ENCODE measurements at regions not wholly inside any gene's neighbourhood (a gene's known extent, or its start where the extent isn't known, plus 50 kb on each side); places are given as distances from the start of the nearest gene placed in this dataset.

DNA sequence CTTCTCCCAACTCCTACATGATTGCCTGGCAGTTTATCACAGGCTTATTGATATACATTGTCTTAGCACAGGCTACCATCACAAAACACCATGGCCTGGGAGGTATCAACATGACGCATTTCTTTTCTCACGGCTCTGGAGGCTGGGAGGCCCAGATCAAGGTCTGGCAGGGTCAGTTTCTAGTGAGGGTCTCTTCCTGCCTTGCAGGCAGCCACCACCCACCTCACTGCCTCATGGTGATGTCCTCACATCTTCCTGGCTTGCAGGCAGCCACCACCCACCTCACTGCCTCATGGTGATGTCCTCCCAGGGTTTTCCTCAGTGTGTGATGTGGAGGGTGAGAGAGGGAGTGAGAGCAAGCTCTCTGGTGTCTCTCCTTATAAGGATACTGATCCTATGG lies 599.3 kb upstream of the MKI67 start:
- DNase-seq, result no peak

DNA sequence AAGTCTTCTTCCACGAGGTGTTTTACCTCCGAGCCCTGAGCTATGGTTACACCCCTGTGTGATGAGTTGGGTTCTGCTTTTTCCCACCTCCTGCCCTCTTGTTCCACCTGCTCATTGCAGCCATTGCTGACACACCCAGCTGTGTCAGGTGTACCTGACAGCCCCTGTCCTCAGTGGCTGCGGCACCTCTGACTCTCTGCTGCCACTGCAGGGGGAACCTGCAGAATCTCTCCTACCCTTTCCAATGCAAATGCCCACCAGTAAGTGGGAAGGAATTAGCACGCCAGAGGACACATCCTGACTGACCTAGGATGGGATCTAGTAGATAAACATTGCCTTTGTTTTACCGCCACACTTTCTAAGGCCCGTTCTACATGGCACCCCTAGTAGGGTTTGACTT lies 600.9 kb upstream of the MKI67 start:
- DNase-seq, result no peak

GRCh38 chr10:128729910-128730420 lies 603.7 kb upstream of the MKI67 start:
- no peak for DNase-seq

GRCh38 chr10:128730922-128731321 lies 604.7 kb upstream of the MKI67 start:
- DNase-seq, result no peak

DNA sequence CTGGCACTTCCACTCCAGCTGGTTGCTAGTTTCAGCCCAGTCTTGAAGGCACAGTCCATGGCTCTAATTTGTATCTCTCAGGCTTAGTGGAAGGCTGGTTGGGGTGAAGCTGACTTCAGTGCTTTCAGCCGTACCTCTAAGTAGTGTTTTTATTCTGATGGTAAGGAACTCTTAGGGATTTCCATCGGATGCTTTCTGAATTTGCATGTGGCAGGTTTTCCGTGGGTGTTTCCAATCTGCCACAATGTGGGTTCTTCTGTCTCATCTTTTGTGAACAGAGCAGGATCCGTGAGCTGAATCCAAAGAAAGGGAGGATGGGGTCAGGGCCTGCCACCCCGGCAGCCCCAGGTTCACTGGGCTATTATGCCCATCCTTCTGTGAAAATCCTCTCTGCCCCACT lies 607.9 kb upstream of the MKI67 start:
- DNase-seq, result no peak

DNA sequence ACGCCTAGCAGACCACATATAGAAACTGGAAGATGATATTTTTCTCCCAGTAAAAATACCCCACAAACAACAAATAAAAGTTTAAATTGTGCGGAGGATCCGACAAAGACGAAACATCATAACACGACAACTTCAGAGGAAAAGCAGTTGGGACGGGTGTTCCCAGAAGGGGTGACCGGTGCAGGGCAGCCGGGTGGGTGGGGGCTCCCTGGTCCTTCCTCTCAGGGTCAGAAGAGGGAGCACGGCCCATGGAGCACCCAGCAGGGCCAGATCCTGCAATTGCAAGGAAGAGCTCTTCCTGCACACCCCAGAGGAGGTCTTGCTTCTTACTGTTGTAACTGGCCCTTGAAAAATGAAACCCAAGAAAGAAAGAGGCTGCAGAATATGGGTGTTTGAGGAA lies 608.5 kb upstream of the MKI67 start:
- no peak for DNase-seq

DNA sequence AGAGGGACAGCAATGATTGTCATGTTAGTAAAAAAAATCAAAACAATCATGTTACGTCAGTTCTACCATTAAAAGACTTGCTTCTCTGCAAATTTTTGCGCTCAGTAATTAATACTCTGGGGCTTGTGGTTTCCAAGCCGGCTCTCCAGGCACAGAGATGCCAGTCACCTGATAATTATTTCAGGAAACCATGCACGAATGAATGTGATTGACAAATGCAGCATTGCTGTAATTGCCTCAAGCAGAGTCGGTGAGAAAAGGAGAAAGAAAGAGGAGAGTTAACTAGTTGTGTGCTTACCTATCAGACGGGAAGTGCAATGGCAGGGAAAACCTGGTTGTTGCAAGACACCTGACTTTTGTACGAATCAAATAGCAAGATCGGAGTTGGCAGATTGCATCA lies 609.8 kb upstream of the MKI67 start:
- no peak for DNase-seq

DNA sequence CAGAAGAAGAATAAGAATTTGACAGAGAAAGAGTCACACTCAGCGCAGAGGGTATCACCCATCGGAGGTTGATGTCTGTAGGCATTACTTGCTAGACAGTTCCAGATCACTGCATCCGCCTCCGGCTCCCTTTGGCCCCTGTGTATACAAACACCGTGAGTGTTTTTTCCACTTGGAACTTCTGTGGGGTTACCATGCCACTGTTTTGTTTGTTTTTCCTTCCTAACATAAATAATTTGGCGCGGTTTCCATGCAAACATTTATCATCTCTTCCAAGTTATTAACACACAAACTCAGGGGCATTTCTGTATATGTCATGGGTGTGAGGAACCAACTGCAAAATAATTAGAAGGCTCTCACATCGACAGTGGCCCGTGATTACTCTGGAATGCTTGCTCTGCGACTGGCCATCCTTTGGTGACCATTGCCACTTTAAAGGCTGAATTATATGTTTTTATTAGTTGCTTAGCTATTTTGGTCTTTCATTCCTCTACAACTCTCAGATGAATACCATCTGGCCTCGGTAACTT lies 612.2 kb upstream of the MKI67 start:
- no peak for DNase-seq

DNA sequence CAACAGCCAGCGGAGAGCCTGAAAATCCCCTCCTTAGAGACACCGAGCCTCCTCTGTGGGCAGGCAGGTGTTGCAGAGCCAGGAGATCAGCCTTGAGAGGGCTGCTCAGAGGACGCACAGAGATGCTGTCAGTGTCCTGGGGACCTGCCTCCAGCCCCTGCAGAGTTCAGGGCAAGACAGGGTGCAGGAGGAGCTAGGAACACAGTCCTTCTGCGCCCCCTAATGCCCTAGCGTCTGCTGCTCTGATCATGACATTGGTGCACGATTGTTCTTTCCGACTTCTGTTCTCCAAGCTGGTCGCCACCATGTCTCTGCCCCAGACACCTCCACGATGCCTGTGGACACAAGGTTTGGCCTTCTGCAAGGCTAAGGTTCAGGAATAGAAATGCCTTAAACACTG lies 613.7 kb upstream of the MKI67 start:
- no peak for DNase-seq

DNA sequence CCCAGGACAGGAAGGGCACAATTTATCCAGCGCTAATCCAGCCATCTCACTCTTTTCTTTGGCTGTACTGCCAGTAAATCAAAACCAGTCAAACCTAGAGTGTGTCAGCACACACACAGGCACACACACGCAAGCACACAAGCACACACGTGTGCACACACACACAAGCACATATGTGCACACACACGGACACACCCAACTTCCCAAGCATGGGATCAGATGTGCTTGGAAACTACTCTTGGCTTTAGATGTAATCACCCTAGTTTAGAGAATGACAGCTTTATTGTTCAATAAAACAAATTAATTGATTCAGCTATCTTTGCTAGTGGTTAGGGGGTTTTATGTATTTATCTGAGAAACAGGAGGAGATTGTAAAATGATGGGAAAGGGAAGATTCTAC lies 615.0 kb upstream of the MKI67 start:
- no peak for DNase-seq

- DNase-seq, result no peak
Measured at GRCh38 chr10:128741680-128742079, 615.5 kb upstream of the MKI67 start.

- no peak for DNase-seq
Measured at GRCh38 chr10:128744092-128744491, 617.9 kb upstream of the MKI67 start.

DNA sequence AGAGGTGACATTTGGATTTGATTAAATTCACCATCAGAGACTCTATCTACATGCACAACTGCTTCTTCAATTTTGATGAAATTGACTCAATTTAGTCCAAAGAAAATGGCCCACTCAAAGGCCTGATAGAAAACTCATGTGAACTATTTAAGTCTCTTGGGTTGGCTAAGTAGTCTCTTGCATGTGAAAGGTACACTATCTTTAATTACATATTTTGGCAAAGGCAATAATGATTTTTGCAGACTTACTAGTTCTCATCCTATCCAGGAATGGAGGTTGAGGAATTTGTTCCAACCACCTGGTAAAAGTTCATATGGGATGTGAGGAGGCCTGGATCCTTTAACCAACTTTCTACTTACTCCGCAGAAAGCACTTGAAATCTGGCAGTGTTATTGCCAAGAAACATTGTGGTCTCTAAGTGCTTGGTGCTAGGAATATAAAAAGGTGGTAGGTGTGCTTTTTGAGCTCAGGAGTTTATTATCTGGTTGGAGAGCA lies 618.6 kb upstream of the MKI67 start:
- no peak for DNase-seq

- DNase-seq, result no peak
Measured at GRCh38 chr10:128747582-128748346, 621.5 kb upstream of the MKI67 start.

- DNase-seq, result no peak
Measured at GRCh38 chr10:128751284-128751683, 625.1 kb upstream of the MKI67 start.

GRCh38 chr10:128751851-128752250 lies 625.6 kb upstream of the MKI67 start:
- no peak for DNase-seq

- no peak for DNase-seq
Measured at GRCh38 chr10:128759174-128759573, 633.0 kb upstream of the MKI67 start.

DNA sequence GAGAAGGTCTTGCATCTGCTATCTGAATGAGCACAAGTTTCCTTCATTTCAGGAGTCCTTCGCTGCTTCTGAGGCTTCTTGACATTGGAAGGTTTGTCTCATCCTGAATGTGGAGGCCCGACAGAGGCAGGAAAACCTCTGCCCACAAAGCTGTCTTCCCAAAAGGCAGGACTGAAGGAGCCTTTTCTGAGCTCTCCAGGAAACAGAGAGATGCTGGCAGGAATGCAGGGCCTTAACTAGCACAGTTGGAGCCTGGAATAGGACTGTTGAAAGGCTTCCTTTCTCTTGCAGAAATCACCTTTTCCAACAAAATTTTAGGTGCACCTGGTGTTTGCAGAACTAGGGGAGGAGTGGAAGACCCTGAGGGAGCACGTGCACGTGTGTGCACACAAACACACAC lies 637.4 kb upstream of the MKI67 start:
- DNase-seq, result no peak

- no peak for DNase-seq
Measured at GRCh38 chr10:128764190-128764589, 638.0 kb upstream of the MKI67 start.

DNA sequence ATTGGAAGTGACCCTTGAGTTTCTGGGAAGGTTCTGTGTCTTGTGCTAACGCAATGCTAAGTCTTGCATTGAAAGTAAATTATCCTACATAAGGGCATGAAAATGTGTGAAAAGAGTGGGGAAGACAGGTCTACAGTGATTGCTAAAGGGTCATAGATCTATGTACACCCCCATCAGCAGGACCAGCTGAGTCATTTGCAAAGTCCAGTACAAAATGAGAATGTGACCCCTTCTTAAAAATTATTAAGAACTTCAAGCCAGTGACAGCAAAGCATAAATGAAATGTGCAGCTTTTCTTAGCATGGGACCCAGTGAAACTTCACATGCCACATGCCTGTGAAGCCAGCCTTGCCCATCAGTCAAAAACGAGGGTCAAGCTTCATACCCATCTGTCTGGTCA lies 640.7 kb upstream of the MKI67 start:
- no peak for DNase-seq

DNA sequence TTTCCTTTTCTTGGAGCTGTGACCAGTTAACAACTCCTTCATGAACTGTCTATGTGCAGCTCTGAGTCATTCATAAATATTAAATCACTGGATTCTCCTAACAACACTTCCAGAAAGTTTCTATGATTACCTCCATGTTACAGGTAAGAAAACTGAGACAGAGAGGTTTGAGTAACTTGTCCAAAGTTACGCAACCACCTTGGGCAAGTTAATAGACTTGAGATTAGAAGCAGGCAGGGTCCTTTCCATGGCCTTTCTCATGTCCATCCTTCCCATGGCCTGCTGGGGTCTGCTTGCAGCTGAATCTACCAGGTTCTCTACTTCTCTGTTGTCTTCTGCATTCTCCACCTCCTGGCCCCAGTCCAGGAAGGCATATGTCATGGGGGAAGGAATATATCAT lies 648.8 kb upstream of the MKI67 start:
- DNase-seq, result no peak

DNA sequence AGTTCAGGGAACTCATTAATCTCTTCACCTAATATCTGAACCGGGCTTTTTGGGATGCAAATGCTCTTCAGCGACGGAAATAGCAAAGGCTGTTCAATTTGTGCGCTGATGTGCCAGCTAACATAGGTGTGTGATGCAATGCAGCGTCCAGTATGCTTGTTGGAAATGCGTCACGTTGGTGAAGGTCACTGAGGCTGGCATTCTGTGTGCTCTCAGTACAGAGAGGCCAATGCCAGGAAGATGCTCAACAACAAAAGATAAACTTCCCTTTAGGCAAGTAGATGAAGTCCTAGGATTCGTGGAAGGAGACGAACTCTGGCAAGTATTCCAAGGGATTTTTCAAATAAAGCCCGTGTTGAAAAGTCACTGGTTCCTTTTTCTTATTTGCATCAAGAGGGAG lies 649.5 kb upstream of the MKI67 start:
- no peak for DNase-seq

- DNase-seq, result no peak
Measured at GRCh38 chr10:128776673-128777252, 650.5 kb upstream of the MKI67 start.

- DNase-seq, result no peak
Measured at GRCh38 chr10:128777342-128777741, 651.1 kb upstream of the MKI67 start.
